ENCODE measurements at regions not wholly inside any gene's neighbourhood (a gene's known extent, or its start where the extent isn't known, plus 50 kb on each side); places are given as distances from the start of the nearest gene placed in this dataset.

DNA sequence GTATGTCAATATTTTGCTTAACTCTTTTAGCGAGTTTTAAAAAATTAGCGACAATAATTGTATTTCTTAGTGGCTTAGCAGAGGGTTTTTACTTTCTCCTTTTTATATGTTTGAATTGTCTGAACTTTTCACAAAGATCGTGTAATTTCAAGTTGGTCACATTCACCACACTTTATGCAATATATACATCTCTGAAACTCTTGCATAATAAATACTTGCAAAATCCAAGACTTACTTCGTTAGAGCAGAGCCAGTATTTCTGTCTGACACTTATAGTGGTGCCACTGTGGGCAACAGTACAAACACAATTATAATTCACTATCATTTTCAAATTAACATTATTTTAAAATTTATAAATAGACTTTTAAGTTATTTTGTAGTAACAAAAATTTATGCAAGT, 62.0 kb downstream of the SUCNR1 start:
- no peak for DNase-seq (ENCODE audit: low read depth in 2 of 2)

DNA sequence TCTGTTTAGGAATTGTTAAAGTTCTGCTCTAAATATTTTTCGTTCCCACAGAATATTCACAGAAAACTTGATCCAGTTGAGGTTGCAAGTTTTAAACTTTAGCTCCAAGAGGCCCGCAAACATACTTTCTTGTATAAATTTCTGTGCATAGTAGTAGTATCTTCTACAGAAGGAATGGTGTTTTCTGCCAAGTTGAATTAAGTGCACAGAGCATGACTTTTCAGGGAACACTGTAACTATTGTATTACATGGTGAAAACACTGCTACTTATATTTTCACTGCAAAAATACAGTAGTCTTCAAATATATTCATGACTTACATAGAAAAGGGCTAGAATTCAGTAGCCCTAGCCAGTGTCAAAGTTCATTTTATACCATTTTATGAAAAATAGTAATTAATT, 67.0 kb downstream of the SUCNR1 start:
- DNase-seq (ENCODE audit: low read depth in 2 of 2), result no peak

DNA sequence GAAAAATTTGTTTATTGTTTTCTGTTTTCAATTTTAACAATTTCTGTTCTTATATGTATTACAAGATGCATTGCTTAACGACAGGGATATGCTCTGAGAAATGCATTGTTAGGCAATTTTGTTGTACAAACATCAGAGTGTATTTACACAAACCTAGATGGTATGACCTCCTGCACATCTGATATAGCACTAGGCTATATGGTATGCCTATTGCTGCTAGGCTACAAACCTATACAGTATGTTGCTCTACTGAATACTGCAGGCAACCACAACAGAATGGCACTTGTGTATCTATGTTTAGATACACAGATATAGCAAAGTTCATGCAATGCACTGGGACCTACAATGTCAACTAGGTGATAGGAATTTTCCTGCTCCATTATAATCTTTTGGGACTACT, 70.1 kb downstream of the SUCNR1 start:
- no peak for DNase-seq (ENCODE audit: low read depth in 2 of 2)

DNA sequence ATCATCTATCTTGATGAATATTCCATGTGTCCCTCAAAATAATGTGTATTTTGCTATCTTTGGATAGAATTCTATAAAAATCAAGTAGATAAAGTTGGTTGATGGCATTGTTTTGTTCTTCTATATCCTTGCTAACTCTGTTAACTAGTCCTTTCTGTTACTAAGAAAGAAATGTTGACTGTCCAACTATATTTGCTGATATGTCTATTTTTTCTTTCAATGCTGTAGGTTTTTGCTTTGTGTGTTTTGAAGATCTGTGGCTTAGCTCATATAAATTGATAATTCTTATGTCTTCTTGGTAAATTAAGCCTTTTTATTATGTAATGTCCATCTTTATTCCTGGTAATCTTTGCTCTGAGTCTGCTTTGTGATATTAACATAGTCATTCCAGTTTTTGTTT, 70.9 kb downstream of the SUCNR1 start:
- no peak for DNase-seq (ENCODE audit: low read depth in 2 of 2)

DNA sequence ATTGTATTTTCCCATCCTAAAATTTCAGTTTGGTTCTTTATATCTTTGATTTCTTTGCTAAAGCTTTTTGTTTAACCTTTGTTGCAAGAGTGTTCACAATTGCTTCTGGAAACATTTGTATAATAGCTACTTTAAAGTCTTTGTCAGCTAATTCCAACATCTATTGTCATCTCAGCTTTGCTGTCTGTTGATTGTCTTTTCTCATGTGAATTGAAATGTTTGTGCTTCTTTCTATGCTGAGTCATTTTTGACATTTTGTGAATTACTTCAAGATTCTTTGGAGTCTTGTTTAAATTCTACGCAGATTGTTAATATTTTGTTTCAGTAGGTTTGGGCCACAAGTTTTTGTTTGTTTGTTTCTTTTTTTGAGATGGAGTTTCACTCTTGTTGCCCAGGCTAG, 73.2 kb downstream of the SUCNR1 start:
- DNase-seq (ENCODE audit: low read depth in 2 of 2), result no peak

DNA sequence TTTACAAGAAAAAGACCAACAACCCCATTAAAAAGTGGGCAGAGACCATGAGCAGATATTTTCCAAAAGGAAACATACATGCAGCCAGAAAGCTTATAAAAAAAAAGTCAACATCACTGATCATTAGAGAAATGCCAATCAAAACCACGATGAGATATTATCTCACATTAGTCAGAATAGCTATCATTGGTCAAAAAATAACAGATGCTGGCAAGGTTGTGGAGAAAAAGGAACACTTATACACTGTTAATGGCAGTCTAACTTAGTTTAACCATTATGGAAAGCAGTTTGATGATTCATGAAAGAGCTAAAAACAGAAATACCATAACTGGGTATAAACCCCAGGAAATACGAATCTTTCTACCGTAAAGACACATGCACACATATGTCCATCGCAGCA, 76.3 kb downstream of the SUCNR1 start:
- no peak for DNase-seq (ENCODE audit: low read depth in 2 of 2)

DNA sequence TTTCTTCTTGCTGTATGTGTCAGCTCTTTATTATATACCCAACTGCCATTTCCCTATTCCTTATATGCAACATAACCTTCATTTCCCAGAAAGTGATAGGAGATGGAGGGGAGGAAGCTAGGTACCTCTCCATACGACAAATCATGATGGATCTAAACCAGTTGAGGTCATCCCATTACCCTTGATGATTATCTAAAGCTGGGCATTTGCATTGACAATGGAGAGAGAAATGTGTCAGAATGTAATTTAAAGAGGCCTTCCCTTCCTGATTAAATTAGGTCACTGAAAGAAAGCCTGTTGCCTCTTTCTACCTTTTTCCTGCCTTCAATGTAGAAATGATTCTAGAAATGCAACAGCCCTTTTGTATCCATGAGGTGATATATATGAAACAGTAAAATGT, 81.9 kb downstream of the SUCNR1 start:
- no peak for DNase-seq (ENCODE audit: low read depth in 2 of 2)

DNA sequence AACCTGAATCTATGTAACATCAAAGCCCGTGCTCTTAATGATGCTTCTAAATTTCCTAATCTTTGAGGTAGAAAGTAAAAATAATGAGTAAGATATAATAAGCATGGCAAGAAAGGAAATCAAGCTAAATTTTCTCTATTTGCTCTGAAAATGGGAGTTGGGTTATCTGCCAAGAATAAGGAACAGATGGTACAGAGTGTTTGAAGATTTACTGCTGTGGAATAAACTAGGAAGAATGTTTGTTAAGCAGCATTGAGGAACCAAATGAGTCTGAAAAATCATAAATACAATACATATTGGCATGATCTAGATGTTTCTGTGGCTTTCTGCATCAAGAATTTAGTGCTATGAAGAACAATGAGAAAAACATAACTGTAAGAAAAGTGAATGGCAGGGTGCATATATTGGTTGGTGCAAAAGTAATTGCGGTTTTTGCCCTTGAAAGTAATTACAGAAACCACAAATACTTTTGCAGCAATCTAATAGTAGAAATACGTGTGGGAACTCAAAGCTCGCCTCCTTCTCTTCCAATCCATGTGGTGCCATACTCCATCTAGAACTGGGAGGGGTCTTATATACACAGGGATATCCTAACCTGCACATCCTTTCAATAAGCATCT, 87.6 kb downstream of the SUCNR1 start:
- no peak for DNase-seq (ENCODE audit: low read depth in 2 of 2)

DNA sequence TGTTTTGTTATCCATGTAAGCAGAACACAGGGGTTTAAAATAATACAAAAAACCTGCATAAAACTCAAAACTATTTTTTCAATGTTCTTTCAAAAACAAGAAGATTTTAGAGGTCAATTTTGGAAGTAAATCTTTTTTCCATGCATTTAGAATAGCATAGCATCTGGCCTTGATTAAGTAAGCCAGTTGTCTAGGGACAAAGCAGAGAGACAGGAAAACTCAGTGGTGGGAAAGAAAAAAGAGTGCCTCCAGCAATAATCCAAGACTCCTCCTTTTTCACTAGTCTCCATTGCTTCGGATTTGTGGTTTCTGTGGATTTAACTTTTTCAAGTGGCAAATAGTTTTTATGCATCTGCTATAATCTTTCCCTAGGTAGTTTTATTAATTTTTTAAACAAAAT, 88.9 kb downstream of the SUCNR1 start:
- DNase-seq (ENCODE audit: low read depth in 2 of 2), result no peak

DNA sequence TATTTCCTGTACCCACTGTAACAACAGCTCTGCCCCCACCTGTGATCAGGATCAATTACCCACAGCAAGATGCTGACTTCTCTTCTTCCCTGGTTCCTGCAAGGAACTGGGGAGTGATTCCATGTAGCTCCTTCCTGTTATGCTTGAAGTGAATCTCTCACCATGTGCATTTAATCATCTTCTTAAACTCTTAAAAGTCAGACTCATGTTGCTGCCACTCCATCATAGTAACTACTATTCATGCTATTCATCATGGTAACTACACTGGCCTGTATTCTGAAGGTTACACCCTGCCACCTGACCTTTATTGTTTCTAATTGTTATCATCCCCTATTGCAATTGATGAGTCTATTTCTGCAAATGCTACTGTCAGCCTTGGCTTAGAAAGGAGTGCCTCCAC, 89.5 kb downstream of the SUCNR1 start:
- no peak for DNase-seq (ENCODE audit: low read depth in 2 of 2)

DNA sequence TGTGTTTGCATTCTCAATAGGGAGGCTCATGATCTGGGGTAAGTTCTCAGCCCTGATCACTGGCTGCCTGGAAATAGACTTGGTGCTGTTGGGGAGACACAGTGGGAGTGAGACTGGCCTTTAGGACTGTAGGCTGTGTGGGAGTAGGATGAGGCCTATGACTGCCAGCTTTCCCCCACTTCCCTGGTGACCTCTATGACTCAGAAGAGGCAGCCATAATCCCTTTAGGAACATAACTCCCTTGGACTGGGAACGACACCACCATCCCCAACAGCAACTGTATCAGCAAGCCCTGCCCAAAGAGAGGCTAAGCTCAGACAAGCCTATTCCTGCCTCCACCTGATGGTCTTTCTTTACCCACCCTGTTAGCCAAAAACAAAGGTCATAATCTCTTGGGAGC, 91.3 kb downstream of the SUCNR1 start:
- DNase-seq (ENCODE audit: low read depth in 2 of 2), result no peak

DNA sequence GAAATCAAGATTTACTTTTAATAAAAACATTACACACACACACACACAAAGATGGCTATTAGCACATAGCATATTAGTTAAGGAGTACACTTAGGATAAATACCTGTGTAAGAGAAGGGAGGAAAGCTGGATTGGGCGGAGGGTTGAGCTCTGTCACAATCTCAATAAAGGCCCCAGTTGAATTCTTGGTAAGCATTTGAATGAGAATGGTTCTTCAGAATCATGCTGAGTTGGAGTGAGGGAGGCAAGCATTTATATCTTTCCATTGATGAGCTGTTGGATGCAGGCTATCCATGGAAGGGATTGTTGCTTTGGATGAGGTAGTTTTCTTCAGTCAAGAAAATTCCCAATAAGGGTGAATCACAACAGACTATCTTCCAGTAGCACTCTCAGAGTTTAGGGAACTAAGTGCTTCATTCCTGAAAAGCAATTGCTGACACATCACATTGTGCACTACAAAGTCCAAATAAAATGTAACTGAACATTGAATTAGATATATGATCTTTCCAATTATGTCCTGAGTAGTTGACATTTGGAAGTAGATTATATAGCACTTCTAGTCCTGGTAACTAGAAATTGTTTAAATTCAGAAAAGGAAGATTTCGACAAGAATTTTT, 95.7 kb downstream of the SUCNR1 start:
- no peak for DNase-seq (ENCODE audit: low read depth in 2 of 2)

DNA sequence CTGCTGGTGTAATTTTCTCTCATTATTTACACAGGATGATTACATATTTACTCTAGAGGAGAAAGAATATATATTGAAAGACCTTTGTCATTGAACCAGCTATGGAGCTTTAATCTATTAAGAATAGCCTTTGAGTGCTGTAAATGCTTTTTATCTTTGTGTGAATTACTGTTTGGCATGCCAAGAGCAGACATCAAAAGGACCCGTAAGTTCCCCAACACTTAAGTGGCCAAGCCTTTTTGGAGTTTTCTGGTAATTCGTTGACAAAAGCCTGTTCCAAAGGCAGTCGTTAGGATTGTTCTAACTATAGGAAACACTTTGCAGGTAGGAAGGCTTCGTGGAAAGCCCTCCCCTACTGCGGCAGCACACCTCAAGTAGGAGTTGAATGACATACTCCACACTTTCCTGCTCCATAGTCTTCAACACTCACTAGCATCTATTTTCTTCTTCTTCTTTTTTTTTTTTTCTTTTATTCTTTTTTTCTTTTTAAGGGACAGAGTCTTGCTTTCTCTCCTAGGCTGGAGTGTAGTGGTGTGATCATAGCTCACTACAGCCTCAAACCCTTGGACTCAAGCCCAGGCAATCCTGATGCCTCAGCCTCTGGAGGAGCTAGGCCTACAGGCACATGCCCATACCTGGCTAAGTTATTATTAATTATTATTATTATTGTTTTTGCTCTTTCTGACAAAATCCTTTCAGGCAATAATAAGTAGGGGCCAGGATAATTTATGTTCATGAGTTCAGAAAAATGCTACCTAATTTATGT, 98.6 kb downstream of the SUCNR1 start:
- DNase-seq (ENCODE audit: low read depth in 2 of 2), result no peak

DNA sequence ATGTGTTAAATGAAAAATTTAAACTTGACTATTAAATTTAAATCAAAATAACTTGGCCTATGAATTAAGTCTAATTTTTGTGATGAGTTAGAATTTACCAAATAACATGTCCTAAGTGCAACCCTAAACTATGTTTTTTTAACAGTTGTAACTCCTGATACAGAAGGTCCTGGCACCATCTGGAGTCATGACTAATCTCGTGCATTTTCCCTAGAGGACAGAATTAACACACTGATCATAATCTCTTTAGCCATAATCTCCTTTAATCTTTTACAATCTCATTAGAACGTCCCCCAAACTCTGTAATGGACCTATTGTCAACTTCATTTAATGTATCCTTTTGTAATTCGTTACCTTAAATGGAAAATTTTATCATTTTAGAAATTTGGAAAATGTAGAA, 100.6 kb downstream of the SUCNR1 start:
- DNase-seq (ENCODE audit: low read depth in 2 of 2), result no peak

DNA sequence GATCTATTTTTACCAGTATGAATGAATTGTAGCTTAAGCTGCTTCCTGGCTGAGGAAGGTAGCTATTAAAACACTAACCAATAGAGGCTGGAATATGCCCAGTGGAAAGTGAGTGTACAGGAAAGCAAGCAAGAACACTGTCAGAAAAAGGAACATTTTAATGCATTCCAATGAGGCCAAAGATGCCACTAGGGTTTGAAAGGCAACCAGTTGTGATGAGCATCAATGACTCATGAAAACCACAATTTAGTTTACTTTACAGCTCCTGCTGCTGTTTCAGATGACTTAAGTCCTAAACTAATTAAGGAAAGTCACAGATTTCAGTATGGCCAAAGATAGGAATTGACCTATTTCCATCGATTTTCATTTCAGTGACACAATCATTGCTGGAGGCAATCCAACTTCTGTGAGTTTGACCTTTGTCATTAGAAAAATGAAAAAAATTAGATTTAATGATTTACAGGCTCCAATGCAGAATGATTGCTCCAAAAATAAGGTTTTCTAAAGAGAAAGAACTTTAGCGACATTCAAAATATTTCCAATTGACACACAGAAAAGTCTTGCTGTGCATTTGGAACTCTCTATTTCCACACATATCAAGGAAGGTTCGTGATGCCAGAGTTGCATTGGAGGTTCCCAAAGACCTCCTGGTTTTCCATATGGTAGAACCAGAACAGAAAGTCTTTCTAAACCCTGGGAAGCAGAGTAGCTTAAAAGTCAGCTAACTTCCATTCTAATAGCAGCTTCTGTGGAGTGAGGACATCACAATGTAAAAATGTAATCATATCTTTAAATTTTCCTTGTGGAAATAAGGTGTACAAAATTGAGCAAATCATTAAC, 103.0 kb downstream of the SUCNR1 start:
- DNase-seq (ENCODE audit: low read depth in 2 of 2), result no peak

DNA sequence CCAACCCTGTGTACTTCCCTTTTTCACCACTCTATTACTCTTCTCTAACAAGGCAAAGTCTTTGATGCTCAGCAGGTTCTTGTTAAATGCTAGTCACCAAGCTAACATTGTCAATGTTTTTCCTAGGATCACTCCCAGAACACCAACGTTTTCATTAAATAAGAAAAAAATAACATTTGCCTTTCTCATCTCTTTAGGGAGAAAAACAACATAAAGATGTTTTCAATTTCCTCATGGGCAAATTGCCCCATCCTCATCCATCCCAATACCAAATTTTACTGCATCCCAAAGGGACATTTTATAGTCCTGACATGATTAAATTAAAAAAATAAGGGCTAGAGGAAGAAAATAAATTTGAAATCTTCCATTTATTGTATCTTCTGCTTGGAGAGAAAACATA, 106.5 kb downstream of the SUCNR1 start:
- DNase-seq (ENCODE audit: low read depth in 2 of 2), result no peak

DNA sequence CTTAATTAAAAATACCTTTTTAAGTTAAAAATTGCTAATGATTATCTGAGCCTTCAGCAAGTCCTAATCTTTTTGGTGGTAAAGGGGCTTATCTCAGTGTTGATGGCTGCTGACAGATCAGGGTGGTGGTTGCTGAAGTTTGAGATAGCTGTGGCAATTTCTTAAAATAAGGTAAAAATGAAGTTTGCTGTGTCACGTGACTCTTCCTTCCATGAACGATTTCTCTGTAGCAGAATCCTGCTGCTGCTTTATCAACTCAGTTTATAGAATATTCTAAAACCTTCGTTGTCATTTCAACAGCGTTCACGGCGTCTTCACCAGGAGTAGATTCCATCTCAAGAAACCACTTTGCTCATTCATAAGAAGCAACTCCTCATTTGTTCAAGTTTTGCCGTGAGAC, 110.1 kb downstream of the SUCNR1 start:
- DNase-seq (ENCODE audit: low read depth in 2 of 2), result no peak

DNA sequence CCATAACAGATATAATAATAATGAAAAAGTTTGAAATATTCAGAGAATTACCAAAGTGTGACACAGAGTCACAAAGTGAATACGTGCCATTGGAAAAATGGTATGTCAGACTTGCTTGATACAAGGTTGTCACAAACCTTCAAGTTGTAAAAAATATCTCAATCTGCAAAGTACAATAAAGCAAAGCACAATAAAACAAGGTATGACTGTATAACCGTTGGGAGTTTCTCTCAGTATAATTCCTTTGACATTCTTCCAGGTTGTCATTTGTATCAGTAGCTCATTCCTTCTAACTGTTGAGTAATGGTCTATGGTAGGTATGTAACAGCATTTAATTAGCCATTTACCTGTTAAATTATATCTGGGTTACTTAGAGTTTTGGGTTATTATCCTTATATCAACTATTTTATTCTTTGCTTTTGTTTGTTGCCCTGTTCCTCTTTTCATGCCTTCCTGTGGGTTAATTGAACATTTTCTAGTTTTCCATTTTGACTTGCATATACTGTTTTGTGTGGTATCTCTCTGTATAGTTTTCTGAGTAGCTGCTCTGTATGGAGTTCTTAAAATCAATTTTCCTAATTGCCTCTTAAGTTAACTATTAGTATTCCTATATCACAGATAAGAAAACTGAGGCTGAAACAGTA, 112.5 kb downstream of the SUCNR1 start:
- no peak for DNase-seq (ENCODE audit: low read depth in 2 of 2)

DNA sequence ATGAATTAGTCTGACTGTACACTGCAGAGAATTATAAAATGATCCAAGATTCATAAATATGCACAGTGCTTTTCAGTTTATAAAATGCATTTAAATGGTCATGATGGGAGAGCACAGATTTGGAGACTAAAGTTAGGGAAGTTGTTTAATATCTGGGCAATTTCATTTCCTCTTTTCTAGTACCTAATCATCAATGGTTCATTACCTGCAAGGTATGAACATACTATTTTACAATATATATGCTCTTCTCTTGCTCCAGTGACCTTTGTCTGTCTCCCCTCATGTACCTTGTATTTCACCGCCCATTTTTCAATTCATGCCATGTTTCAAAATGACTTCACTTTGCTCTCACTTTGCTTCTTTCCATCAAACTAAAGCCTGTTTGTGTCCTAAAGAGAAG, 114.5 kb downstream of the SUCNR1 start:
- no peak for DNase-seq (ENCODE audit: low read depth in 2 of 2)

DNA sequence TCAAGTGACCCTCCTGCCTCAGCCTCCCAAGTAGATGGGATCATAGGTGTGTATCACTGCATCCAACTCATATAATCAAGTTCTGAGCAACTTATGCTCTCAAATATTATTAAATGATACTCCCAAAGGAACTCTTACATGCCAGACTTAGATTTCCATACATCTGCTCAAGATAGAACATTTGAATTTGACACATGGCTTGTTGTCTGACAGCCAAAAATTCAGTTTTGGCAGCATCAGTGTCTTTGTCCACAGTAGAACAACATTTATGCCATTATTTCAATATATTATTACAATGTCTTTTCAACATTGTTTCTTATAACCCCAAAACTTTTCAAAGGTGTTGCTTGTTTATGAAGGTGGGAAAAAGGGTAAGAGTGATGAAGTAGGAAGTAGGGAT, 116.2 kb downstream of the SUCNR1 start:
- no peak for DNase-seq (ENCODE audit: low read depth in 2 of 2)

DNA sequence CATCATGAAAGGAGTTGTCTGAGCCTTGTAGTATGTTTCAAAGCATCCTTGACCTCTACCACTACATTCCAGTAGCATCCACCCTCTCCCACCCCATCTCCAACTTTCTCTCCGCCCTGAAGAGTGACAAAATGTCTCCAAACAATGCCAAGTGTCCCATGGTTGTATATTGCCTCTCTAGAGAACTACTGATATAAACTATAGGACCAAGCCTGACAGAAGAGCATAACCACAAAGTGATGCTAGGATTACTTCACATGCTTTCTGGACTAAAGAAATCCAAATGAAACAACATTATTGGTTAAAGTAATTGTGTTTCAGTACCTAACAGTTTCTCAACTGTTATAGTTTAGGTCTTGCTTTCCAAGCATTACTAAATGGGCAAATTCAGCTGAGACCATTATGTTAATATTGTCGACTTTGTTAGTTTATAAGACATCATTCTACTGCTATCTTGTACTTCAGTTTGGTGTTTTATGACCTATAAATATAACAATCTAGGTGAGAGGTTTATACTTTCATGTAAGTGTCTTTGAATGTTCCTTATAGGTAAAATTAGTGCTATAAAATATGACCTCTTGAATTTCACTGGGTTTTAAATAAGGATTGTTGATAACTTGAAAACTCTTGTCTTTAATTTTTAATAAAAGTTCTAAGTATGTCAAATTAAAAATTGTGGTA, 117.4 kb downstream of the SUCNR1 start:
- DNase-seq (ENCODE audit: low read depth in 2 of 2), result no peak
